Glutamatergic neuron (in vitro differentiated cells): ENCODE measurements at regions not wholly inside any gene's neighbourhood (a gene's known extent, or its start where the extent isn't known, plus 50 kb on each side); places are given as distances from the start of the nearest gene placed in this dataset.

Experiments
- DNase-seq: peaks from one replicate; pipeline ENCODE4 v3.0.0; 2022
- H3K27ac Mint-ChIP-seq: one replicate; pipeline ENCODE4 v1.8.0; 2020; ENCODE audit warnings: mild to moderate bottlenecking, mixed read lengths, inconsistent platforms; ENCODE audit not compliant: unreplicated experiment
- H3K27me3 Mint-ChIP-seq: one replicate; pipeline ENCODE4 v1.8.0; 2020; ENCODE audit warnings: mild to moderate bottlenecking, moderate library complexity, mixed read lengths, inconsistent platforms; ENCODE audit not compliant: unreplicated experiment
- H3K36me3 Mint-ChIP-seq: one replicate; pipeline ENCODE4 v1.8.0; 2020; ENCODE audit warnings: mild to moderate bottlenecking, mixed read lengths, inconsistent platforms; ENCODE audit not compliant: unreplicated experiment
- H3K4me1 Mint-ChIP-seq: one replicate; pipeline ENCODE4 v1.8.0; 2020; ENCODE audit warnings: mild to moderate bottlenecking, low read depth, mixed read lengths, inconsistent platforms; ENCODE audit not compliant: unreplicated experiment
- H3K4me3 Mint-ChIP-seq: one replicate; pipeline ENCODE4 v1.8.0; 2020; ENCODE audit warnings: mild to moderate bottlenecking, mixed read lengths, inconsistent platforms; ENCODE audit not compliant: unreplicated experiment
- H3K9me3 Mint-ChIP-seq: one replicate; pipeline ENCODE4 v1.8.0; 2020; ENCODE audit warnings: mild to moderate bottlenecking, moderate library complexity, mixed read lengths, inconsistent platforms; ENCODE audit not compliant: unreplicated experiment
- CTCF ChIP-seq: fragments of 200-600 bp; sonication (generic); IDR thresholded peaks from one replicate; pipeline ENCODE4 v1.5.0; 2021; ENCODE audit not compliant: partially characterized antibody, unreplicated experiment

- H3K4me1 Mint-ChIP-seq = no peaks in the 10 kb centered on the region
- no peak overlapping the region for H3K27ac Mint-ChIP-seq
- H3K27me3 Mint-ChIP-seq = no peaks in the 10 kb centered on the region
- H3K4me3 Mint-ChIP-seq = no peak overlapping the region
- TF ChIP-seq CTCF = no peak
- DNase-seq = no peak
- no peaks in the 10 kb centered on the region for H3K9me3 Mint-ChIP-seq
- H3K36me3 Mint-ChIP-seq = no peaks in the 10 kb centered on the region
Measured at GRCh38 chr11:95554911-95555310, 234.7 kb downstream of the FAM76B start.

GRCh38 chr11:95549301-95549700 lies 240.3 kb downstream of the FAM76B start:
- H3K27ac Mint-ChIP-seq = no peak overlapping the region
- no peak overlapping the region for H3K4me3 Mint-ChIP-seq
- no peak for TF ChIP-seq CTCF
- DNase-seq = no peak
- H3K36me3 Mint-ChIP-seq = no peaks in the 10 kb centered on the region
- H3K9me3 Mint-ChIP-seq = no peaks in the 10 kb centered on the region
- no peaks in the 10 kb centered on the region for H3K27me3 Mint-ChIP-seq
- peaks cover 5% of the 10 kb centered on the region for H3K4me1 Mint-ChIP-seq

GRCh38 chr11:95548416-95548815 lies 241.2 kb downstream of the FAM76B start:
- Mint-ChIP-seq H3K4me1 (peaks cover 5% of the 10 kb centered on the region), H3K27me3 (no peaks in the 10 kb centered on the region), H3K4me3 (no peak overlapping the region), H3K27ac (no peak overlapping the region), H3K9me3 (no peaks in the 10 kb centered on the region), H3K36me3 (no peaks in the 10 kb centered on the region)
- no peak for TF ChIP-seq CTCF
- no peak for DNase-seq

- DNase-seq = no peak
- Mint-ChIP-seq H3K4me3 (no peak overlapping the region), H3K36me3 (no peaks in the 10 kb centered on the region), H3K27me3 (no peaks in the 10 kb centered on the region), H3K27ac (no peak overlapping the region), H3K4me1 (peaks cover 5% of the 10 kb centered on the region), H3K9me3 (no peaks in the 10 kb centered on the region)
- no peak for TF ChIP-seq CTCF
Measured at GRCh38 chr11:95547976-95548375, 241.6 kb downstream of the FAM76B start.

GRCh38 chr11:95547186-95547585 lies 242.4 kb downstream of the FAM76B start:
- Mint-ChIP-seq H3K4me1 (peaks cover 5% of the 10 kb centered on the region), H3K27ac (peak overlapping the region; percentile 36), H3K4me3 (no peak overlapping the region), H3K36me3 (no peaks in the 10 kb centered on the region), H3K9me3 (no peaks in the 10 kb centered on the region), H3K27me3 (no peaks in the 10 kb centered on the region)
- no peak for TF ChIP-seq CTCF
- DNase-seq = no peak
